Stomach (tissue), 8 donors: ENCODE measurements at regions not wholly inside any gene's neighbourhood (a gene's known extent, or its start where the extent isn't known, plus 50 kb on each side); places are given as distances from the start of the nearest gene placed in this dataset.

ENCODE experiments used
- DNase-seq, 2 donors: peaks; one replicate each; pipeline versions ENCODE4 v3.0.0 to v3.0.0-alpha.2; 2013 to 2019
- H3K27ac ChIP-seq, 5 donors: fragments of 200-600 bp in 4 of 5; sonication (generic) in 4 of 5; one replicate each; pipeline ENCODE4 v1.5.1; 2013 to 2019; ENCODE audit warnings: mild to moderate bottlenecking in 1 of 5, moderate library complexity in 1 of 5
- H3K27me3 ChIP-seq, 3 donors: fragments of 200-600 bp; sonication (generic); one replicate each; pipeline ENCODE4 v1.5.1; 2017 to 2019; ENCODE audit warnings: mixed run types in 1 of 3
- H3K36me3 ChIP-seq, 4 donors: fragments of 200-600 bp; sonication (generic); 1 replicate in 3 of 4; 2 replicates in 1 of 4; pipeline ENCODE4 v1.5.1; 2016 to 2019
- H3K4me1 ChIP-seq, 4 donors: fragments of 200-600 bp; sonication (generic); one replicate each; pipeline ENCODE4 v1.5.1; 2016 to 2019
- H3K4me3 ChIP-seq, 4 donors: fragments of 200-600 bp; sonication (generic) in 3 of 4; one replicate each; pipeline ENCODE4 v1.5.1; 2016 to 2019; ENCODE audit warnings: mild to moderate bottlenecking in 1 of 4
- H3K9me3 ChIP-seq, 4 donors: fragments of 200-600 bp; sonication (generic); one replicate each; pipeline ENCODE4 v1.5.1; 2016 to 2019
- CTCF ChIP-seq, 7 experiments: fragments of 450-650 bp in 4 of 7; fragments of 200-600 bp in 3 of 7; sonication (generic) in 3 of 7; IDR thresholded peaks; one replicate each; pipeline ENCODE4 v1.5.1; 2016 to 2019; ENCODE audit warnings: antibody characterized with exemption in 7 of 7, control low read depth in 2 of 7, mild to moderate bottlenecking in 1 of 7
- EP300 ChIP-seq: sonication (generic); formaldehyde crosslinking; IDR thresholded peaks from one replicate; pipeline ENCODE4 v1.6.1; 2017; ENCODE audit warnings: antibody characterized with exemption
- POLR2A ChIP-seq, 4 donors: fragments of 450-650 bp; IDR thresholded peaks; one replicate each; pipeline ENCODE4 v1.6.1; 2016; ENCODE audit warnings: antibody characterized with exemption in 4 of 4, control low read depth in 2 of 4, mild to moderate bottlenecking in 1 of 4, moderate library complexity in 1 of 4
- POLR2AphosphoS5 ChIP-seq, 3 donors: sonication (generic); formaldehyde crosslinking; IDR thresholded peaks; one replicate each; pipeline ENCODE4 v1.6.1; 2016; ENCODE audit warnings: antibody characterized with exemption in 3 of 3
- WGBS, 5 donors: extraction: QIAGEN DNeasy Blood & Tissue Kit in 3 of 5; methylation state at CpG; one replicate each; pipeline versions ENCODE4 v1.1.5 to v1.1.7; 2013 to 2018; 5-methylcytosine and 5-hydroxymethylcytosine counted together
- intact Hi-C: fragments of 100-400 bp; cut with DNase I; formaldehyde crosslinking; loops from one replicate; pipeline ENCODE4 v1.15.1; 2023; ENCODE audit warnings: low total_unique reads
- donor health status: healthy with polysubstance abuse.
- donor health status: Bipolar disorder and iron deficiency.
- donor health status: healthy.

- TF ChIP-seq POLR2A (IDR thresholded peaks at IDR 0.05) (no peak), POLR2AphosphoS5 (IDR thresholded peaks at IDR 0.05) (no peak), EP300 (no peak), CTCF (IDR thresholded peaks at IDR 0.05) (no peak)
- H3K27me3 ChIP-seq, result no peaks in the 10 kb centered on the region
- peaks cover 0 to 6% (median 0%) of the 10 kb centered on the region in 4 donors for H3K4me1 ChIP-seq
- 61 to 85% (median 70%) methylated on average over 3 of the region's 3 CpGs for WGBS, 5 donors
- H3K36me3 ChIP-seq, result no peaks in the 10 kb centered on the region
- no peak overlapping the region for H3K27ac ChIP-seq
- no peak overlapping the region for H3K4me3 ChIP-seq
- intact Hi-C loops, result no loop called here
- H3K9me3 ChIP-seq, result no peaks in the 10 kb centered on the region
- DNase-seq, result no peak
These were observed 477.8 kb upstream of the PAPPA start for GRCh38 chr9:115675834-115676233.

- H3K9me3 ChIP-seq, result no peaks in the 10 kb centered on the region
- no peaks in the 10 kb centered on the region for H3K27me3 ChIP-seq
- WGBS, 5 donors, result 60 to 76% (median 70%) methylated on average over 1 of the region's 1 CpG
- no peak for TF ChIP-seq EP300
- TF ChIP-seq CTCF (IDR thresholded peaks at IDR 0.05), result no peak
- H3K36me3 ChIP-seq, result no peaks in the 10 kb centered on the region
- intact Hi-C loops, result no loop called here
- peak in 1 of 2 donors; percentile 9 for DNase-seq
- H3K4me1 ChIP-seq, result no peaks in the 10 kb centered on the region
- H3K27ac ChIP-seq, result no peak overlapping the region
- H3K4me3 ChIP-seq, result no peak overlapping the region
These were observed 473.4 kb upstream of the PAPPA start for GRCh38 chr9:115680231-115680630.

GRCh38 chr9:115681585-115681984, 472.0 kb upstream of the PAPPA start:
- no peaks in the 10 kb centered on the region for H3K36me3 ChIP-seq
- intact Hi-C loops, result no loop called here
- no peak for TF ChIP-seq EP300
- no peak for TF ChIP-seq POLR2A (IDR thresholded peaks at IDR 0.05)
- TF ChIP-seq CTCF (IDR thresholded peaks at IDR 0.05), result no peak
- no peak for TF ChIP-seq POLR2AphosphoS5 (IDR thresholded peaks at IDR 0.05)
- no peak overlapping the region for H3K4me3 ChIP-seq
- no peak overlapping the region for H3K27ac ChIP-seq
- H3K27me3 ChIP-seq, result no peaks in the 10 kb centered on the region
- no peak for DNase-seq
- H3K9me3 ChIP-seq, result no peaks in the 10 kb centered on the region
- no peaks in the 10 kb centered on the region for H3K4me1 ChIP-seq
- WGBS, 5 donors, result 68 to 75% (median 71%) methylated on average over 3 of the region's 3 CpGs

GRCh38 chr9:115686069-115686468, 467.5 kb upstream of the PAPPA start:
- no peaks in the 10 kb centered on the region for H3K4me1 ChIP-seq
- intact Hi-C loops, result no loop called here
- no peaks in the 10 kb centered on the region for H3K27me3 ChIP-seq
- no peaks in the 10 kb centered on the region for H3K9me3 ChIP-seq
- H3K36me3 ChIP-seq, result no peaks in the 10 kb centered on the region
- WGBS, 5 donors, result 79 to 89% (median 88%) methylated on average over 1 of the region's 1 CpG
- H3K4me3 ChIP-seq, result no peak overlapping the region
- DNase-seq, result no peak
- TF ChIP-seq POLR2AphosphoS5 (IDR thresholded peaks at IDR 0.05) (no peak), POLR2A (IDR thresholded peaks at IDR 0.05) (no peak), EP300 (no peak), CTCF (IDR thresholded peaks at IDR 0.05) (no peak)
- no peak overlapping the region for H3K27ac ChIP-seq
